Erythroblast (primary cell): ENCODE measurements at regions not wholly inside any gene's neighbourhood (a gene's known extent, or its start where the extent isn't known, plus 50 kb on each side); places are given as distances from the start of the nearest gene placed in this dataset.

ENCODE experiments used
- GATA1 ChIP-seq: IDR thresholded peaks from 2 replicates; pipeline ENCODE4 v1.6.1; 2011; ENCODE audit warnings: low read depth, mild to moderate bottlenecking, control low read depth, low read length, moderate library complexity
- POLR2A ChIP-seq: IDR thresholded peaks from 2 replicates; pipeline ENCODE4 v1.6.1; 2011; ENCODE audit warnings: mild to moderate bottlenecking, low read length

DNA sequence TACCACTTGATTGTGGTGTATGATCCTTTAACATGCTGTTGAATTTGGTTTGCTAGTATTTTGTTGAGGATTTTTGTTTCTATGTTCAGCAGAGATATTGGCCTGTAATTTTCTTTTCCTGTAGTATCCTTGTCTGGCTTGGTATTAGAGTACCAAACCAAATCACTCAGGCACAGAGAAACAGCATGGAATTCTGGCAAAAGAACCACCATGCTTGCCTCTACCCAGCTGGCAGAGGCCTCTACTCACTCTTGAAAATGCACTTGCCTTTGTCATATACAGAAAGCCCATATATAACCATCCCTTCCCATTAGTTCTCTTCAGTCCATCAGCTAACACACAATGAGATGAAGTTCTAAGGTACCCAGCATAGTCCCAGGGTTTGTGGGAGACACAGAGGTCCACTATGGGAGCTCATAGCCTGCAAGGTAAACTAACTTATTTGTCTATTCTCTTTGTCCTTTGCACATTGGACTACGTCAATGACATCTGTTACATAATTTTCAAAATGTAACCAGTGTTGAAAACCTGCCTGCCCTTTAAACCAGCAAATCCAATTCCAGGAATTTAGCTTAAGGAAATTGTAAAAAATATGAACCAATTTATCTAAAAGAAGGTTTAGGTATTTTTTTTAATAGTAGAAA lies 82.1 kb upstream of the POMGNT2 start:
- TF ChIP-seq POLR2A (no peak), GATA1 (no peak)
